Brain microvascular endothelial cell (primary cell): ENCODE measurements at regions not wholly inside any gene's neighbourhood (a gene's known extent, or its start where the extent isn't known, plus 50 kb on each side); places are given as distances from the start of the nearest gene placed in this dataset.
"Not testable (repeated sequence)": the region's sequence is repeated elsewhere in the genome, so short reads cannot be mapped to it uniquely, and the experiment has no call there.

ENCODE experiments used
- DNase-seq: peaks from one replicate; pipeline ENCODE4 v3.0.0-alpha.2; 2020
- H3K27ac ChIP-seq: fragments of 250-450 bp; sonication (Bioruptor Pico); 2 replicates; pipeline ENCODE4 v1.5.1; 2020; ENCODE audit warnings: mild to moderate bottlenecking, moderate library complexity
- H3K27me3 ChIP-seq: fragments of 250-450 bp; sonication (Bioruptor Pico); replicated peaks from 2 replicates; pipeline ENCODE4 v1.5.1; 2020; ENCODE audit warnings: mild to moderate bottlenecking
- H3K36me3 ChIP-seq: fragments of 250-450 bp; sonication (Bioruptor Pico); replicated peaks from 2 replicates; pipeline ENCODE4 v1.5.1; 2020; ENCODE audit warnings: mild to moderate bottlenecking
- H3K4me3 ChIP-seq: 2 replicates; pipeline ENCODE4 v1.5.1; 2011; ENCODE audit warnings: low read depth, mild to moderate bottlenecking, control low read depth, low read length, moderate library complexity
- CTCF ChIP-seq: IDR thresholded peaks from 2 replicates; pipeline ENCODE4 v1.5.1; 2011; ENCODE audit warnings: low read depth, mild to moderate bottlenecking, moderate library complexity, low read length, control low read depth, inconsistent platforms; ENCODE audit errors: missing control alignments
- in situ Hi-C: cut with HindIII; loops from 2 replicates; pipeline ENCODE4 v1.10.0; 2017; ENCODE audit warnings: low sequenced_read_pairs, low pct_ligation_motif_present

GRCh38 chr2:168330624-168331423, 83.4 kb upstream of the STK39 start:
- no peaks in the 10 kb centered on the region for H3K27me3 ChIP-seq
- no peak for TF ChIP-seq CTCF
- in situ Hi-C loops = no loop called here
- H3K36me3 ChIP-seq = no peaks in the 10 kb centered on the region
- no peak overlapping the region for H3K27ac ChIP-seq
- no peak for DNase-seq
- no peak overlapping the region for H3K4me3 ChIP-seq

- in situ Hi-C loops, H3K36me3 ChIP-seq, H3K27ac ChIP-seq, DNase-seq, H3K4me3 ChIP-seq, H3K27me3 ChIP-seq: not testable (repeated sequence)
Observed at GRCh38 chr2:168335254-168335653, 87.9 kb upstream of the STK39 start.

- in situ Hi-C loops = no loop called here
Observed at GRCh38 chr2:168336786-168337388, 89.5 kb upstream of the STK39 start.

GRCh38 chr2:168338292-168338691, 90.9 kb upstream of the STK39 start:
- Histone ChIP-seq H3K36me3 (no peaks in the 10 kb centered on the region), H3K4me3 (no peak overlapping the region), H3K27ac (no peak overlapping the region), H3K27me3 (no peaks in the 10 kb centered on the region)
- no peak for DNase-seq
- no peak for TF ChIP-seq CTCF
- in situ Hi-C loops = no loop called here

More at GRCh38 chr2:168336786-168337388, 89.5 kb upstream of the STK39 start:
- H3K27ac ChIP-seq = no peak overlapping the region
- no peak overlapping the region for H3K4me3 ChIP-seq
- no peak for DNase-seq
- no peaks in the 10 kb centered on the region for H3K27me3 ChIP-seq
- TF ChIP-seq CTCF = peak; percentile 58
- H3K36me3 ChIP-seq = no peaks in the 10 kb centered on the region

GRCh38 chr2:168338803-168339437, 91.5 kb upstream of the STK39 start:
- no peak overlapping the region for H3K27ac ChIP-seq
- TF ChIP-seq CTCF = no peak
- H3K36me3 ChIP-seq = no peaks in the 10 kb centered on the region
- in situ Hi-C loops = no loop called here
- no peak overlapping the region for H3K4me3 ChIP-seq
- DNase-seq = no peak
- H3K27me3 ChIP-seq = no peaks in the 10 kb centered on the region

GRCh38 chr2:168340931-168341330, 93.5 kb upstream of the STK39 start:
- no peak for DNase-seq

More at GRCh38 chr2:168340931-168341330, 93.5 kb upstream of the STK39 start:
- no peak overlapping the region for H3K4me3 ChIP-seq
- no peak for TF ChIP-seq CTCF
- H3K27me3 ChIP-seq = no peaks in the 10 kb centered on the region
- in situ Hi-C loops = no loop called here
- no peaks in the 10 kb centered on the region for H3K36me3 ChIP-seq
- no peak overlapping the region for H3K27ac ChIP-seq
